ENCODE measurements at regions not wholly inside any gene's neighbourhood (a gene's known extent, or its start where the extent isn't known, plus 50 kb on each side); places are given as distances from the start of the nearest gene placed in this dataset.

GRCh38 chr10:118924493-118924892 lies 105.0 kb upstream of the NANOS1 start:
- TF ChIP-seq EZH2phosphoT487 (conservative IDR thresholded peaks at IDR 0.05; ENCODE audit: low read length) (no peak), CTCF (IDR thresholded peaks at IDR 0.05; ENCODE audit: insufficient read depth, low read length, poor library complexity, severe bottlenecking) (no peak)
- H3K27ac ChIP-seq (ENCODE audit: low read depth, low read length): no peak overlapping the region
- peaks cover 3% of the 10 kb centered on the region; the same call in 1 of the 2 replicates for H3K27me3 ChIP-seq (ENCODE audit: low read length)
- H3K36me3 ChIP-seq (ENCODE audit: low read length): no peaks in the 10 kb centered on the region
- no peaks in the 10 kb centered on the region for H3K9me3 ChIP-seq (ENCODE audit: insufficient read depth, low read length)
- no peaks in the 10 kb centered on the region for H3K9me2 ChIP-seq (replicated peaks; ENCODE audit: insufficient read depth, low read length)
- no peak overlapping the region for H3K4me2 ChIP-seq (ENCODE audit: low read depth, low read length, poor library complexity, severe bottlenecking)
- no peak overlapping the region for H2AFZ ChIP-seq (ENCODE audit: low read depth, low read length, severe bottlenecking)
- no peaks in the 10 kb centered on the region for H3K79me2 ChIP-seq (ENCODE audit: insufficient read depth, low read length)
- H3K9ac ChIP-seq (ENCODE audit: low read length): no peak overlapping the region
- no peaks in the 10 kb centered on the region for H3F3A ChIP-seq (ENCODE audit: insufficient read depth)
- H3K4me3 ChIP-seq (ENCODE audit: insufficient read depth, low read length, poor library complexity, severe bottlenecking): no peak overlapping the region
- no peaks in the 10 kb centered on the region for H4K20me1 ChIP-seq (ENCODE audit: low read depth, low read length)

- Histone ChIP-seq H2AFZ (ENCODE audit: low read depth, low read length, severe bottlenecking) (no peak overlapping the region), H3K9ac (ENCODE audit: low read length) (no peak overlapping the region), H3K9me2 (replicated peaks; ENCODE audit: insufficient read depth, low read length) (no peaks in the 10 kb centered on the region), H3K27ac (ENCODE audit: low read depth, low read length) (no peak overlapping the region), H3K36me3 (ENCODE audit: low read length) (no peaks in the 10 kb centered on the region), H3K79me2 (ENCODE audit: insufficient read depth, low read length) (no peaks in the 10 kb centered on the region), H4K20me1 (ENCODE audit: low read depth, low read length) (no peaks in the 10 kb centered on the region), H3K4me3 (ENCODE audit: insufficient read depth, low read length, poor library complexity, severe bottlenecking) (no peak overlapping the region), H3K4me2 (ENCODE audit: low read depth, low read length, poor library complexity, severe bottlenecking) (no peak overlapping the region), H3F3A (ENCODE audit: insufficient read depth) (no peaks in the 10 kb centered on the region), H3K9me3 (ENCODE audit: insufficient read depth, low read length) (no peaks in the 10 kb centered on the region), H3K27me3 (ENCODE audit: low read length) (peaks cover 3% of the 10 kb centered on the region; the same call in 1 of the 2 replicates)
- TF ChIP-seq CTCF (IDR thresholded peaks at IDR 0.05; ENCODE audit: insufficient read depth, low read length, poor library complexity, severe bottlenecking) (no peak), EZH2phosphoT487 (conservative IDR thresholded peaks at IDR 0.05; ENCODE audit: low read length) (no peak)
These were observed 104.0 kb upstream of the NANOS1 start for GRCh38 chr10:118925404-118926071.

GRCh38 chr10:118926072-118926417 lies 103.5 kb upstream of the NANOS1 start:
- H4K20me1 ChIP-seq (ENCODE audit: low read depth, low read length): no peaks in the 10 kb centered on the region
- no peaks in the 10 kb centered on the region for H3K9me3 ChIP-seq (ENCODE audit: insufficient read depth, low read length)
- H3K4me3 ChIP-seq (ENCODE audit: insufficient read depth, low read length, poor library complexity, severe bottlenecking): no peak overlapping the region
- peaks cover 5% of the 10 kb centered on the region; the same call in 1 of the 2 replicates for H3K27me3 ChIP-seq (ENCODE audit: low read length)
- no peak for TF ChIP-seq EZH2phosphoT487 (conservative IDR thresholded peaks at IDR 0.05; ENCODE audit: low read length)
- no peak for TF ChIP-seq CTCF (IDR thresholded peaks at IDR 0.05; ENCODE audit: insufficient read depth, low read length, poor library complexity, severe bottlenecking)
- H3K27ac ChIP-seq (ENCODE audit: low read depth, low read length): no peak overlapping the region
- no peak overlapping the region for H3K9ac ChIP-seq (ENCODE audit: low read length)
- H3F3A ChIP-seq (ENCODE audit: insufficient read depth): no peaks in the 10 kb centered on the region
- no peak overlapping the region for H3K4me2 ChIP-seq (ENCODE audit: low read depth, low read length, poor library complexity, severe bottlenecking)
- H3K36me3 ChIP-seq (ENCODE audit: low read length): no peaks in the 10 kb centered on the region
- no peaks in the 10 kb centered on the region for H3K79me2 ChIP-seq (ENCODE audit: insufficient read depth, low read length)
- no peaks in the 10 kb centered on the region for H3K9me2 ChIP-seq (replicated peaks; ENCODE audit: insufficient read depth, low read length)
- H2AFZ ChIP-seq (ENCODE audit: low read depth, low read length, severe bottlenecking): no peak overlapping the region

All from SU-DHL-6 (cell line).